HG03280 (cell line): ENCODE measurements at regions not wholly inside any gene's neighbourhood (a gene's known extent, or its start where the extent isn't known, plus 50 kb on each side); places are given as distances from the start of the nearest gene placed in this dataset.

Experiments
- ATAC-seq: cut with Tn5 transposase; IDR thresholded peaks from one replicate; pipeline ENCODE4 v1.9.1; 2021; ENCODE audit warnings: mild to moderate bottlenecking, moderate library complexity; ENCODE audit not compliant: unreplicated experiment

GRCh38 chr9:107542411-107543157 is 53.0 kb upstream of the KLF4 start:
- ATAC-seq: no peak

DNA sequence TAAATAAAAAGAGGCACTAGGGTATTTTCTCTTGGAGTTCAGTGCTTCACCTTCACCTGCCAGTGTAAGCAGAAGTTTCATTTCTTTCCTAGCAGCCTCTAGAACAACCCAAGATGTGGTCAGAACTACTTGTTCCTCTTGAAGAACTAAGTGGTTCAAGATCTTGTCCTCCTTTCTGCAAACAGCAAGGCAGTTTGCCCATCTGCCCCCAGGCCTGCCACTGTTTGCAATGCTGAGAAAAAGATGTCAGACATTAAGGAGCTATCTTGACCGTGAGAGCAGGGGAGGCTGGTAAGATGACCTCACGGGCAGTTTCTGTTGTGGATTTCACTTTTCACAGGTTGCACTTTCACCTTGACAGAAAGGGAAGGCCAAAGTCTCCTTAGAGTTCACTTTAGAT is 52.0 kb upstream of the KLF4 start:
- ATAC-seq: peak; percentile 64

GRCh38 chr9:107540164-107540561 is 50.6 kb upstream of the KLF4 start:
- ATAC-seq: no peak

- no peak for ATAC-seq
Observed at GRCh38 chr9:107539427-107540163, 50.0 kb upstream of the KLF4 start.
